NT2/D1 (cell line): ENCODE measurements at regions not wholly inside any gene's neighbourhood (a gene's known extent, or its start where the extent isn't known, plus 50 kb on each side); places are given as distances from the start of the nearest gene placed in this dataset.

Experiments
- SUZ12 ChIP-seq: IDR thresholded peaks from 2 replicates; pipeline ENCODE4 v1.6.1; 2011; ENCODE audit not compliant: insufficient read length, insufficient read depth; ENCODE audit errors: extremely low read depth
- YY1 ChIP-seq: IDR thresholded peaks from 2 replicates; pipeline ENCODE4 v1.6.1; 2011; ENCODE audit not compliant: insufficient read length, insufficient read depth
- ZNF274 ChIP-seq: IDR thresholded peaks from 2 replicates; pipeline ENCODE4 v1.6.1; 2011; ENCODE audit warnings: mild to moderate bottlenecking, low read depth, low read length

DNA sequence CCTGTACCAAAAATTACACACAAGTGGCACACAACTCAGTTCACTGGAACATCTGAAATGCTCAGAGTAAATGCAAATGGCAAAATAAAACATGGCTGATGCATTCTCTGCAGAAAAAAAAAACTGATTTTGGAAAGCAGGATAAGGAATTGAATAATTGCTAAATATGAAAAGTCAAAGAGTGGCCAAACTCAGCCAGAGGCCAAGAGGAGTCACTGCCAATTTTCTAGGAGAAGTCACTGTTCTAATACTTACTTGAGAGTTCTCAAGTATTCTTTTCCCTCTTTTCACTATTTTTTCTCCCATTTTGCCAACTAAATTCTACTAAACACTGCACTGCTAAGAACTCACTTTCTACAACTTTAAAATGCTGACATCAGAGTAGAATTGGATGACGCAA, 1018.6 kb downstream of the TUSC7 start:
- TF ChIP-seq YY1 (no peak), ZNF274 (no peak), SUZ12 (no peak)
